Fibroblast of mammary gland (primary cell): ENCODE measurements at regions not wholly inside any gene's neighbourhood (a gene's known extent, or its start where the extent isn't known, plus 50 kb on each side); places are given as distances from the start of the nearest gene placed in this dataset.

Experiments
- DNase-seq: peaks from one replicate; pipeline ENCODE4 v3.0.0-alpha.2; 2010; ENCODE audit warnings: low read depth
- H3K4me3 ChIP-seq: 2 replicates; pipeline ENCODE4 v1.5.1; 2011; ENCODE audit warnings: low read depth, mild to moderate bottlenecking, low read length, moderate library complexity; ENCODE audit not compliant: control insufficient read depth
- TF ChIP-seq, protein P1 (sequence below): conservative IDR thresholded peaks from 2 replicates; pipeline ENCODE4 v1.5.1; 2011; ENCODE audit warnings: low read depth, low read length, inconsistent platforms; ENCODE audit not compliant: control insufficient read depth, insufficient read depth

GRCh38 chr13:50353651-50354415 is 338.6 kb downstream of the KCNRG start:
- peak; percentile 87 for DNase-seq
- no peak overlapping the region for H3K4me3 ChIP-seq
- TF ChIP-seq, protein P1, sequence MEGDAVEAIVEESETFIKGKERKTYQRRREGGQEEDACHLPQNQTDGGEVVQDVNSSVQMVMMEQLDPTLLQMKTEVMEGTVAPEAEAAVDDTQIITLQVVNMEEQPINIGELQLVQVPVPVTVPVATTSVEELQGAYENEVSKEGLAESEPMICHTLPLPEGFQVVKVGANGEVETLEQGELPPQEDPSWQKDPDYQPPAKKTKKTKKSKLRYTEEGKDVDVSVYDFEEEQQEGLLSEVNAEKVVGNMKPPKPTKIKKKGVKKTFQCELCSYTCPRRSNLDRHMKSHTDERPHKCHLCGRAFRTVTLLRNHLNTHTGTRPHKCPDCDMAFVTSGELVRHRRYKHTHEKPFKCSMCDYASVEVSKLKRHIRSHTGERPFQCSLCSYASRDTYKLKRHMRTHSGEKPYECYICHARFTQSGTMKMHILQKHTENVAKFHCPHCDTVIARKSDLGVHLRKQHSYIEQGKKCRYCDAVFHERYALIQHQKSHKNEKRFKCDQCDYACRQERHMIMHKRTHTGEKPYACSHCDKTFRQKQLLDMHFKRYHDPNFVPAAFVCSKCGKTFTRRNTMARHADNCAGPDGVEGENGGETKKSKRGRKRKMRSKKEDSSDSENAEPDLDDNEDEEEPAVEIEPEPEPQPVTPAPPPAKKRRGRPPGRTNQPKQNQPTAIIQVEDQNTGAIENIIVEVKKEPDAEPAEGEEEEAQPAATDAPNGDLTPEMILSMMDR: no peak

GRCh38 chr13:50355797-50356196 is 340.6 kb downstream of the KCNRG start:
- TF ChIP-seq, protein P1: no peak
- DNase-seq: no peak
- no peak overlapping the region for H3K4me3 ChIP-seq

DNA sequence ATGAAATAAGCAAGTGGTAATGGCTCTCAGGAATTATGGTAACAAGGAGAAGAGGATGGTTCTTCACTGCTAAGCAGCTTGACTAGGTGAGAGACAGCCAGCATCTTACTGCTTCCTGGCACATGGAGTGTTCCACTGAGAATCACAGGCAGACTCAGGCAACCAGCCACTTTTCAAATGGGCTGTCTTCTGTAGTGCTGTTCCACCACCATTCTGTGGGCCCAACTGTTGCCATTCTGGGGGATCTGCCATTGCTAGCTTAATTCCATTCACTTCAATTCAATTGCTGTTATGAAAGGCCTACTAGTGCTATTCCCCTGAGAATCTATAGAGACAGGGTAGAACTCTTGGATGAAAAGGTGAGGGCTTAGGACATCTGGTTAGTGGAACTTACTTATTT is 341.9 kb downstream of the KCNRG start:
- no peak for DNase-seq
- no peak overlapping the region for H3K4me3 ChIP-seq
- TF ChIP-seq, protein P1: no peak

DNA sequence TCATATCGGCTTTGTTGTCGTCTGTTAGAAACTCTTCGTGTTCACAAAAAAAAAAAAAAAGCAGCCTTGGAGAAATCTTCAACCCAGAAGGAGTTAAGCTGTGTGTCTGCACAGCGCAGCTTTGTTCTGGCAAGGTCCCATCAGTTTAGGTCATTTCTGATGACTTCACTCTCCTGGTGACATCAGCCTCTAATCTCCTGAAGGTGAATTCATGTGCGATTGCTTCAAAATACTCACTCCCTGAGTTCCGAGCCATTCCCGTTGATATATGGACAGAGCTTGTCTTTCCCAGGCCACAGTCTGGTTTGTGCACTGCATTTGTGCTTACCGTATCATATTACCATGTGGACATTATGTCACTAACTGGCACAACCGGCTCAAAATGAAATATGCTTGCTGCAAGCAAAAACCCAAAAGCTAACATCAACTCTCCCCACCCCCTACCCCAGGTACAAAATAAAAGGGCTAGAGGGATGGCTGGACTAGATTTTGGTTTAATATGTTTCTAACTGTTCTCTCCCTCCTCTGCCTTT is 342.4 kb downstream of the KCNRG start:
- peak; percentile 92 for DNase-seq

DNA sequence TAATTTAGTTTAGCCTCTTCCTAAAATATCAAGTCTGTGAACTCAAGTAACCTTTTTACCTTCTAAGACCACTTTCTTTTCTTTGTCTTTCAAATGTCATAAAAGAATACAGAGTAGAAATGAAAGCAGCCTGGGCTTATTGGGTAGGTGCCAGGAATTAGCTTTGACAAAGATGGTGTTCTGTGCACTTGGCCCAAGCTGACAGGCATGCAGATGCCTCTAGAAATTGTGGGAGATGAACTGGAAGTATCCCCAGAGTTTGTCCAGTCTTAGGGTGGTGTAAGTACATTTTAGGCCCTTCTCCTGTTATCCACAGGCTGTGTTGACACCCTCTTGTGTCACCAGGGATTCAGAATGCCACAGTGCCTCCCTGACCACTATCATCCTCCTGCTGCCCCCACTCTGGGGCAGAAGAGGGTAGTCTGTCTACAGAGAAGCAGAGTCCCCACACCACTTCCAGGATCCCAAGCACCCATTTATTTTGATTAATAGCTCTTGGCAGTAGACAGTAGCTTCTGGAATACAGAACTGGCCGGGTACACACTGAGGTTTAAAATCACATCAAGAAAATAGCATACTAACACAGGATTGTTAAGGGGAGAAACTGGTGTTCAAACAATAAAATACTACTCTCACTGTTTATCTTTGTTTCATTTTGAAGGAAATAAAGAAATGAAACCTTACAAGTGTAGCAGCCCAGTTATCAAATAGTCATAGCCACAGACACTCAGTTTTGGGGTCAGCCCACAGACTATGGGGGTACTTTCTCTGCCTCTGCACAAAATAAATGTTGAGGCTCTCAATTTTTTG is 343.2 kb downstream of the KCNRG start:
- H3K4me3 ChIP-seq: no peak overlapping the region
- no peak for DNase-seq

More for the DNA sequence above, 342.4 kb downstream of the KCNRG start:
- TF ChIP-seq, protein P1: no peak
- no peak overlapping the region for H3K4me3 ChIP-seq

GRCh38 chr13:50359041-50359367 is 343.8 kb downstream of the KCNRG start:
- TF ChIP-seq, protein P1: no peak
- DNase-seq: no peak
- no peak overlapping the region for H3K4me3 ChIP-seq

More for the DNA sequence above, 343.2 kb downstream of the KCNRG start:
- TF ChIP-seq, protein P1: no peak
